HG02623 (cell line): ENCODE measurements at regions not wholly inside any gene's neighbourhood (a gene's known extent, or its start where the extent isn't known, plus 50 kb on each side); places are given as distances from the start of the nearest gene placed in this dataset.
"Not testable (repeated sequence)": the region's sequence is repeated elsewhere in the genome, so short reads cannot be mapped to it uniquely, and the experiment has no call there.

Experiments used
- ATAC-seq: cut with Tn5 transposase; IDR thresholded peaks from one replicate; pipeline ENCODE4 v1.9.1; 2021; ENCODE audit warnings: moderate library complexity; ENCODE audit not compliant: unreplicated experiment

DNA sequence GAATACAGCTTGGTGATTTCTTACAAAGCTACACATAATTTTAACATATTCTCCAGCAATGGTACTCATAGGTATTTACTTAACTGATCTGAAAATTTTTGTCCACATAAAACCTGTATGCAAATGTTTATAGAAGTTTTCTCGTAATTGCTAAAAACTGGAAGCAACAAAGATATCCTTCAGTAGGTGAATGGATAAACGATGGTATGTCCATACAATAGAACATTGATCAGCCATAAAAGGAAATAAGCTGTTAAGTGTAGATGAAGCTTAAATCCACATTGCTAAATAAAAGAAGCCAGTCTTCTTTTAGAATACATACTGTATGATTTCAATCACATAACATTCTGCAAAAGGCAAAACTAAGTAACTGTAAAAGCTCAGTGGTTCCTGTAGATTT lies 224.8 kb upstream of the DPYD start:
- no peak for ATAC-seq

- peak; percentile 56 for ATAC-seq
Measured at GRCh38 chr1:98143403-98143802, 222.6 kb upstream of the DPYD start.

DNA sequence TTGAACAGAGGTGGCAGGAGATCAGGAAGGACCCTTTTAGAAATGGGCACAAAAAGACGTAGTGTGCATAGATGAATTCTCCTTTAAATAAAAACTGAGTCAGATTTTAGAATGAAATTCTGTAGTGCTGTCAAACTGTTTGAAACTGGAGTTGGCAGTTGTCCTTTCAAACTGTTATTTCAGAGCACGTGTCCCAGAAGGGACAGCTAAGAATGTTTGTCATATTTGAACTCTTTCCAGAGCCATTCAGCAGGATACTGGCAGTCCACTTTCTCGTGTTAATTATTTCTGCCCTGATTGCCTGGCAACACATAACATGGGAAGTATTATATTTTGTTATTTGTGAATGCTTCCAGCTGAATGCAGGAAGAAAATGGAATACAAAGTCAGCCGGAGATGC lies 212.3 kb upstream of the DPYD start:
- ATAC-seq: no peak

- ATAC-seq: no peak
Measured at GRCh38 chr1:98130408-98130807, 209.6 kb upstream of the DPYD start.

DNA sequence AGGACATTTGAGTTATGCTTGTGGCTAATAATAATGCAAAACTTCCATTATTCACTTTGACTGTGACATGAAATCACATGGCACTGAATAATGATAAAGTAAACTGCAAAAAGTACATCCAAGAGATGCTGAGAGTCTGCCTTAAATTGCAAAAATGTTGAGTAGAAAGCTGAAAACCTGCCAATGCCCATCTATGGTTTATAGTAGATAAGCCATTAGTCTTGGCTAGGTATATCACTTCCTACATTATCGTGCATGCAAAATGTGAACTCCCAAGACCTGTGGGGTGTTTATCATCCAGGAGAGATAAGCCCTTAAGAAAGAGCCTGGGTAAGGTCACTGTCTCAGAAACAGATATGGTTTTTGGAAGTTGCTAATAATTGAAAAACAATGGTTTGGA lies 208.7 kb upstream of the DPYD start:
- ATAC-seq: no peak

DNA sequence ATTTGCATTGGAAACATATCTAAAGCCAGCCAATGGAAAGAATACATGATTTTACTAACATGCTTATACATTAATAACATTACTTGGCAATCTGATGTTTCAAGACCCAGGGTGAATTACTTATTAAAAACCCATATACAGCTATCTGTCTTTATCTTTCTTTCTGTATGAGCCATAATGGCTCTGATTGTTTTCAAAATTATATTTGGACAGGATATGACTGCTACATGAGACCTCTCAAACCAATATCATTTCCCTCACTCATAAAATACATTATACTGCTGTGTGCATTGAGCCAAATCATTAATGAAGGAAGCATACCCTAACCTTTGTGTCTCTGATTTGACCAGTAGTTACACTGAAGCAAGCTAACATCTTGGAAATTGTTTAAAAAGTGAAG lies 205.9 kb upstream of the DPYD start:
- no peak for ATAC-seq

DNA sequence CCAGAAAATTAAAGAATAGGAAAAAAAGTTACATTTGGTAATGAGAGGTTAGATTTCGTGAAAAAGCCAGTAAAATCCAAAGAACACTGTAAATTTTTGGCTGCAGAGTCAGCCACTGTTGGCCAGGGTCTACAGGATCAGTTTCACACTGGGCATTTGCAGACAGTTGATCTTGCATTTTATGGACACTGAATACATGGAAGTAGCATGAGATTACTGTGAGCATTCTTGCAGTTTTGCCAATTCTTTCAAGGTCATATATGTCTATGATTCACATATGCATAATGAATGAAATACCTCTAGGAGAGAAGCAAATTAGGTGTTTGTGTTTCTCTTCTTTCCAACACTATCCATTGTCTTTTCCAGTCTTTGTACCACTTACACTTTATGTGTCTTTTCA lies 200.8 kb upstream of the DPYD start:
- ATAC-seq: no peak

- ATAC-seq: no peak
Measured at GRCh38 chr1:98119796-98120195, 199.0 kb upstream of the DPYD start.

GRCh38 chr1:98113811-98114210 lies 193.0 kb upstream of the DPYD start:
- no peak for ATAC-seq

DNA sequence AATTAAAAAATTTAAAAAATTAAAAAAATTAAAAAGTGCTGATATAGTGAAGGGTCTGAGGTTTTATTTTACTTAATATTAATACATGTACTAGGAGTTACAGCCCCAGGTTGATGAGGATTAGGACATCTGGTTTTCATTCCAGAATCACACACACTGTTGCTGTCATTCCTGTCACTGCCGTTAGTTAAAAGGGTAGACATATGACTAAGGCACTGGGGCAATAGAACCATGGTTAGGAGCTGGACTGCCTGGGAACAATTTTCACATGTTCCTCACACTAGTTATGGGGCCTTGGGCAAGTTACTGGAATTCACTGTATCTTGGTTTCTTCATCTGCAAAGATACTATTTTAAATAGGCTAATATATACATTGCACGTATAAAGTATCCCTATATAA lies 191.8 kb upstream of the DPYD start:
- ATAC-seq: no peak

- ATAC-seq: no peak
Measured at GRCh38 chr1:98110674-98111073, 189.8 kb upstream of the DPYD start.

DNA sequence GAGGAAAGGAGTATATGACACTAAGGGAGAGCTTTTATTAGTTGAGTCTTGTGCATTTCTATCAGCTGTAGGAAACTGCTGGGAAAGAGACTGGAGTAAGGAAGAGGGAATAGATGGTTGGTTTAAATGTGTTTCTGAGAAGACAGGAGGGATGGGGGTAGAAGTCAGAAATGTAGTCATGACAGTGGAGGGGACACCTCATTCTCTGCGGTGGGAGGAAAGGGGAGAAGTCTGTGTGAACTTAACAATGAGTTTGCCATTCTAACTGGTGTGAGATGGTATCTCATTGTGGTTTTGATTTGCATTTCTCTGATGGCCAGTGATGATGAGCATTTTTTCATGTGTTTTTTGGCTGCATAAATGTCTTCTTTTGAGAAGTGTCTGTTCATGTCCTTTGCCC lies 187.5 kb upstream of the DPYD start:
- ATAC-seq: not testable (repeated sequence)

DNA sequence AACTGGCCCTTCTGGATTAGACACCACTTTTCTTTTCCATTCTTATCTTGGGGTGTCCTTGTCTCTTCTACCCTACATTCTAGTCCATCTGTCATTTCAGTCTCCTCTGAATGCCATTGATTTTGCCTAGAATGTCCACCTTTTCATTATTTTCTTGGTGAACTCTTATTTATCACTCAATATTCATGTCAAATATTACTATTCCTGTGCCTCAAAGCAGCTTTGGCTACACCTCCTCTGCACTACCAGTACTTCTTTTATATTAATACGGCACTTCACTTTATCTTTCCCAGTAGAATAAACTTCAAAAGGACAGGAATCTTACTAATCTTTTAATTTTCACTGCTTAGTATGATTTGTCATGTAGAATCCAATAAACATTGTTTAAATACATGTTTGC lies 186.4 kb upstream of the DPYD start:
- ATAC-seq: no peak

DNA sequence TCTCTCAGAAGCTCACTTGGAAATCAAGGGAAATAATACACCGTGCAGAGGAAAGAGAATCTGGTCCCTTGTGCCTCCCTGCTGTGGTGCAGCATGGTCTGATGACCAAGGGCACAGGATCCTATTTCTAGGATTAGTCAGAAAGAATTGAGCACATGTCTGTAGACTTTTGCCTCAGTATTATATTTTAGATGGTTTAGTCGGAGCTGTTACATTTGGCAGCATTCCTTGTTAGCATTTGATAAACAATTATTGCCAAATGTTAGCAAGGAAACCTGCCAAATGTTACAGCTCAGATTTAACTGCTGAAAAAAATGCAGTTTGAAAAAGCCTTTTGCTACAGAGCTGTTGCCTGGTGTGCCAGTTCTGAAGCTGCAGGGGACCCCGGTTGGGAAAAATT lies 183.5 kb upstream of the DPYD start:
- ATAC-seq: no peak

- ATAC-seq: no peak
Measured at GRCh38 chr1:98103617-98104285, 182.9 kb upstream of the DPYD start.

DNA sequence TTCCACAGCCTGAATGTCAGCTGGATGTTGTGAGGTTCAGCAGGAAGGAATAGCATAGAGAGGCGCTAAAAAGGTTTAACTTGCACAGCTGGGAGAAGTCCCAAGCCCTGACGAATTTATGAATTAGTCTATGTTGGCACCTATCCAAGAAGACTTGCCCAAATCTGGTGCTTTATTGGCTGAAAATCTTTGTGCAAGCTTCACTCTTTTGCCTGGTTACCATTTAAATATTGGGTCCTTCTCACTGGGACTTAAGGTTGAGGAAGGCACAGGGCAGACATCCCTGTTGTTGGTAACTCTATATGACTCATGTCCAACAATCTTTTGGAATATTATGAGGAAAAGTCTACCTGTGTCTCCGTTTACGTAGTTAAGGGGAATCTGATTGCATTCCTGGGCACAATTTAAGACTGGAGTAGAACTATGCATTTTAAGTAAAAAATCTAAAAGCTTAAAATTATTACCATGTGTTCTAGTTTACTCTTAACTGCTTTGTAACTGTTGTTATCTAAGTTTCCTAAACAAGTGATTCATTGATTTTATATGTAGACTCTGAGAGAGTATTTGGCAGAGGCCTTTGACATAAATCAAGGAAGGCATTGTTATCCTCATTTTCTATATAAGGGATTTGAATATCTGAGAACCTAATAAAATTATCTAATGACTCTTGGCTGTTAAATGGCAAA lies 181.7 kb upstream of the DPYD start:
- no peak for ATAC-seq

DNA sequence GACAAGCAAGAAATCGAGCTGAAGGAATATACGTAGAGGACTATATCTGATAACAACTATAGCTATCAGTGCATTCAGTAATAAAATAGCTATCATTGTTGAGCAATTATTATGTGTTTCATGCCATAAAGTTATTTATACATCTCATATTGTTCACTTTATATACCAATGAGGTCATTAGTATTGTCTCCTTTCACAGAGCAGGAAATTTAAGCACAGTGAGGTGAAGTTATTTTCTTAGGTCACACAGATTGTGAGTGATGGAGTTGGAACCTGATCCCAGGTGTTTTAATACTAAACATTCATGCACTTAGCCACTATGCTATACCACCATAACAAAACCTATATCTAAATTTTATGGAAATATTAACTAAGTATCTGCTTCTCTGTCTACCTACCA lies 180.5 kb upstream of the DPYD start:
- no peak for ATAC-seq

GRCh38 chr1:98099501-98099900 lies 178.7 kb upstream of the DPYD start:
- ATAC-seq: no peak

- no peak for ATAC-seq
Measured at GRCh38 chr1:98098473-98098872, 177.6 kb upstream of the DPYD start.

- ATAC-seq: no peak
Measured at GRCh38 chr1:98090351-98090750, 169.5 kb upstream of the DPYD start.

DNA sequence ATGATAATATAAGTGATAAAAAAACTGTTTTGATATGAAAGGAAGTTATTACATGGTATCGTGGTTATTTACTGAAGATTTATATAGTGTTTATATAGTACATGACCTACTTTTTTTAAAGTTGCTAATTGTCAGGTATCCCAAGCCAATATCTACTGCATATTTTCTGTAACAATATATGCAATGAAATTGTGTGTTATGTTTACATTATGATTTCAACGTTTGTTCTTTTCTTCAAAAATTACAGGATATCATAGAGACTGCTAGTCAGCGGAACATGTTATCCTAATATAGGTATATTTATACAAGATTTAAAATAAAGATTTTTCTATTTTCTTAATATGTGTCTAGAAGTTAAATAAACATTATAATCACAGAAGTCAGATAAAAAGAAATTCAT lies 167.5 kb upstream of the DPYD start:
- ATAC-seq: no peak

DNA sequence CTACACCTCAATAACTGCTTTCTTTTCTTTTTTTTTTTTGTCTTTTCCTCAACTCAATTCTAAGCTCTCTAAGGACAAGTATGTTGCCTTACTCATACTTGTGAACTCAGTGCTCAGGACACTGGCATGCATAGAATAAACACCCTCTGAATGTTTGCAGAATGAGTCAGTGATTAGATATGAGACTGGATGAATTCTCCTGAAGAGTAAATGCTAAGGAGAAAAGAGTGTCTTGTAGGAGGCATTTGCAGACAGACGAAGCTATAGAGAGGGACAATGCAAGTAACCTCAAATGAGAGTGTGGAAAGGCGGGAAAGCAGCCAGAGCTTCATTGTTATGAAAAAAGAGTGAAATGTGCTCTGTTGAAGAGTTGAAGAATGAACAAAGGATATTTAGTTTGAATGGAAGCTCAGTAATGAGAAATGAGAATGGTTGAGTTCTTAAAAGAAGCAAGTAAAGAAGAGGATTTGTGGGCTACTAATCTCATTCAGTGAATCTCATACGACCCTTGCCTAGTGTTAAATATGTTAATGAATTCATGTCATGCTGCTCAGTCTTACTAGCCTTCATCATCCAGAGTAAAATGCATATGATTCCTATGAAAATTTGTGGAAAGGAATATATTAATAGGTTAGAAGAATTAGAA lies 166.1 kb upstream of the DPYD start:
- no peak for ATAC-seq
